ENCODE measurements at regions not wholly inside any gene's neighbourhood (a gene's known extent, or its start where the extent isn't known, plus 50 kb on each side); places are given as distances from the start of the nearest gene placed in this dataset.
"Not testable (repeated sequence)": the region's sequence is repeated elsewhere in the genome, so short reads cannot be mapped to it uniquely, and the experiment has no call there.

DNA sequence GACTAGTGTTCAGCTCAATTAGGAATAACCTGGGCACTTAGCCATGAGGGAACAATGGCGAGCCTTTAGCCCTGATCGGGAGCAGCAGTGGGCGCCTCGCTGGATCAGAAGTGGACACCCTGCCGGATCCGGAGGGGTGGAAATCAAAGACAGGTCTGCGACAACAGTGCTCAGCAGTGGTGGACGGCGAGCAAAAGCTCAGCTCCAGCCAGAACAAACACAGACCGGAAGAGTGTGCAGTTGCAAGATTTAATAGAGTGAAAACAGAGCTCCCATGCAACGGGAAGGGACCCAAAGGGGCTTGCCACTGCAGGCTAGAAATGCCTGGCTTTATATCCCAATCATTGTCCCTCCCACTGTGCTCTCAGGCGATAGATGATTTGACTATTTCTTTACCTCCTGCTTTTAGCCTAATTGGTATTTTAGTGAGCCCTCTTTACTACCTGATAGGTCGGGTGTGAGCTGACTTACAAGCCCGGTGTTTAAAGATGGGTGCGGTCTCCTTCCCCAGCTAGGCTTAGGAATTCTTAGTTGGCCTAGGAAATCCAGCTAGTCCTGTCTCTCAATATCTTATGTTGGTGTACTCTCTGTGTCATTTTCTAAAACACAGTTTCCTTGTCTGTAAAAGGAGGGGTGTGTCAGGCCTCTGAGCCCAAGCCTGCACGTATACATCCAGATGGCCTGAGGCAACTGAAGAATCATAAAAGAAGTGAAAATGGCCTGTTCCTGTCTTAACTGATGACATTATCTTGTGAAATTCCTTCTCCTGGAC is 1258.8 kb upstream of the TENM4 start:
- peak in 4 of 10 donors; percentile 8 to 72 (median 25) for DNase-seq

DNA sequence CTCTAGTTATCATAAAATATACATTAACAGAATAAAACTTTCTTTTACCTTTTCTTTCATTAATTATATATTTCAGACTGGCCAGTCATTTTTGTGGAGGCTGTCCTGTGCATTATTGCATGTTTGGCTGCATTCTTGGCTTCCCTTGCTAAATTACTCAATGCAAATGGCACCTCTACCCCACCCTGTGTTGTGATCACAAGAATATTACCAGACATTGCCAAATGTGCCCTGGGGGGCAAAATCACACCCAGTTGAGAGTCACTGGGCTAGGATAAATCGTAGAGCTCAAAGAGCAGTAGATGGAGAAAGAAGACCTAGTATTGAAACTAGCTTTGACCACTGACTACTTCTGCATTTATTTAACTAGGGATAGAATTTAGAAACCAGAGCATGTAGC is 1257.8 kb upstream of the TENM4 start:
- intact Hi-C loops (cut with DNase I) = no loop called here
- DNase-seq = no peak

More for the DNA sequence above, 1258.8 kb upstream of the TENM4 start:
- intact Hi-C loops (cut with DNase I) = not testable (repeated sequence)

DNA sequence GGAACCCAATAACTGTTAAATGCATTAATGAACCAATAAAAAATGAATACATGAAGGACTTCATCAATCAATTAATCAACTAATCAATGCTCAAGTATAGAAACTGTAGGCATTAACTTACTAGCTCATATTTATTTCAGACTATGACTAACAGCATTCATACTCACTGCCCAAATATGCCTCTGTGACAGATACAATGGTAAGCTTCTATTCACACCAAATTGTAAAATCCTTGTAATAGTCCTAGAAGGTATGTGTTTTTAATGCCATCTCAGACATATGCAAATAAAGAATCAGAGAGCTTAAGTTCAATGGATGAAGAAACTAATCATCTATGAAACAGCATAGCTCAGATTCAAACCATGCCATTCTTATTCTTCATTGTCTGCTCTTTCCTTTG is 1253.6 kb upstream of the TENM4 start:
- no peak for DNase-seq
- intact Hi-C loops (cut with DNase I) = no loop called here

DNA sequence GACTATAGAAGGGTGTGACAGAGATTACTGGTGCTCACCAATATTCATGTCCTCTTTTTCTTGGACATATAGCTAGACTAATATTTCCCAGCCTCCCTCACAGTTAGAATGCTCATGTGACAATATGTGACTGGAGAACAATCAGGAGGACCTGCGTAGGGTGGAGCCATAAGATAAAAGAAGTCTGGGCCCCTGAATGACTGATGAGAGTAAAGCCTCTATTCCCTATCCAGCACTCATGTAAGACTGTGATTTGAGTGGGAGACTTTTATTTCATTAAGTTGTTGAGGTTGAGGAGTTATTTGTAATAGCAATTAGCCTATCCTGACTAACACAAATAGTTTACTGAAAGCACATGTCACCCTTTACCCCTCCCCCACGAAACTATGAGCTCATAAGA is 1247.1 kb upstream of the TENM4 start:
- no peak for DNase-seq
- intact Hi-C loops (cut with DNase I) = no loop called here

DNA sequence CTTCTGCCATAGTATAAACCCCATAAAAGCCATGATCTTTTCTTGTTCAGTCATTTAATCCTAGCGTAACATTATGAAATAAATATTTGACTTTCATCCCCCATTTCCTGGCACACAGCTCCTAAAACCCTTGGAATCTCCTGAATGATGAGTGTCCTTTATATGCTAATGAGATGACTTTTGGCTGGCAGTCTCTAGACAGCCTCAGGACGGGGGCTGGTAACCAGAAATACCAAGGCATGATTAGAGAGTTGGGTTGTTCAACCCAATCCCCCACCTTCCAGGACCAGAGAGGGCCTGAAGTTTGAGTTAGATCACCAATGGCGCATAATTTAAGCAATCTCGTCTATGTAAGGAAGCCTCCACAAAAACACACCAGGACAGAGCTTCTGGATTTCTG is 1246.1 kb upstream of the TENM4 start:
- intact Hi-C loops (cut with DNase I) = no loop called here
- no peak for DNase-seq

DNA sequence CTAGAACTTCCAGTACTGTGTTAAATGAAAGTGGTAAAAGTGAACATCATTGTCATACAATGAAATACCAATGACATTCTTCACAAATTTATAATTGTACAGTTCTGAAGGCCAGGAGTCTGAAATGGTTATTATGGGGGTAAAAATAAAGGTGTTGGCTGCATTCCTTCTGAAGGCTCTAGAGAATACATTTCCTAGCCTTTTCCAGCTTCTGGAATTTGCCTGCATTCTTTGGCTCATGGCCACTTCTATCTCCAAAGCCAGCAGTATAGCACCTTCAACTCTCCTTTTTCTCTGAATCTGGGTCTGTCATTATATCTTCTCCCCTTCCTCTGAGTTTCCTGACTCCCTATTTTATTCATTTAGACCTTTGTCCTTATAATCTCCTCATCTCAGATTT is 1232.7 kb upstream of the TENM4 start:
- intact Hi-C loops (cut with DNase I) = no loop called here
- no peak for DNase-seq

DNA sequence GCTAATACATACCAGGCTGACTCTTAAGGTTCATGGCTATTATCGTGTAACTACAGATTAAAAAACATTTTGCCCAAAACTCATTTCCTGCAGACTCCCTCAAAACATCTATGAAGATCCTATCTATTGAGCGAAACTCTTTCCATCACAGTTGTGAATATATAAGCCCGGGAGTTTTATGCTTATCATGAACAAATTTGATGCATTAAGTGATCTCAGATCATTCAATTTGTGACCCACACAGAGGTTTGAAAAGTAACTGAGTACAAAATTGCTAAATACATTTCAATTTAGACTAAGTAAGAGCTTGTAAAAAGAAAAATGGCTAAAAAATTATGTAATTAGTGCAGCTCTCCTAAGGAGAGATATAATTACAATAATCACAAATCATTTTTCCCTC is 1228.8 kb upstream of the TENM4 start:
- intact Hi-C loops (cut with DNase I) = no loop called here
- no peak for DNase-seq

DNA sequence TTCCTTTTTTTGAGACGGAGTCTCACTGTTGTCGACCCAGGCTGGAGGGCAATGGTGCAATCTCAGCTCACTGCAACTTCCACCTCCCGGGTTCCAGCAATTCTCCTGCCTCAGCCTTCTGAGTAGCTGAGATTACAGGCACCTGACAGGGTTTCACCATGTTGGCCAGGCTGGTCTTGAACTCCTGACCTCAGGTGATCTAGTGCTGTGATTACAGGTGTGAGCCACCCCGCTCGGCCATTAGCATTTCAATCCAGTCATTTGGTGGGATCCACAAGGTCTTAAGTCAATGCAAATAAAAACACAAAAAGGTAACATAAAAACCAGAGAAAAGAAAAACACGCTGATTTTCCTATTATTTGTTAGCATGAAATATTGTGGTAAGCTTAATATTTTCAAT is 1227.2 kb upstream of the TENM4 start:
- intact Hi-C loops (cut with DNase I) = no loop called here

DNA sequence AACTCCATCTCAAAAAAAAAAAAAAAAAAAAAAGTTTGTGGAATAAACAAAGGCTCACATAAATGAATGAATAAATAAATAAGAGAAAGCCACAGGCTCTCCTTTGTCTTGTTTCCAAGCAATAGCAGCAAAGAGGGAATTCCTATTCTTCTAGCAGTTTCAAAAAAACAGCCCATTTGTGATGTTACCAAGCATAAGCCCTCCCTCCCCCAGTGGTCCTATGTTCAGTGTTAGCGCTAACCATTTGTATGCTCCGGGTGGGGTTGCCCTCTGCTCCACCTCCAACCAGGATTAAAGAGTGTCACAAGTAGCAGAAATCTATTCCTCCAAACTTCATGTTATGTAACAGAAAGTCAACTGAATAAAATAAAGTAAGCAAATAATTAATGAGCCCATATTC is 1215.0 kb upstream of the TENM4 start:
- intact Hi-C loops (cut with DNase I) = no loop called here
- no peak for DNase-seq

More for the DNA sequence above, 1227.2 kb upstream of the TENM4 start:
- no peak for DNase-seq

DNA sequence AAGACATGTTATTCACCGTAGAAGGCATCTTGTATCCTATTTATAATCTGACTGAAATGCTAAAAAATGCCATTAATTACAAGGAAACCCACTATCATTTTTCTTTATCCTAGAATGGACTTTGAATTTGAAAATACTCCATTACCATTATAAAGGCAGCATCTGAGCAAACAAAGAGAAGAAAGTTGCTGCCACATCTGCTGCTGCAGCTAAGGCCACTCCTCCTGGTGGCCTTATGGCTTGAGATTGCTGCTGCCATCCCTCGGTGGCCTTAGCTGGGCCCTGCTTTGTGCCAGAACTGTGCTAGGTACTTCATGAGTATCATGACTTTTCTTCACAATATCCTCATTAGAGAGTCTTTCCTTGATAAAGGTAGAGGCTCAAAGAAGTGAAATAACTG is 1210.1 kb upstream of the TENM4 start:
- no peak for DNase-seq
- intact Hi-C loops (cut with DNase I) = no loop called here

DNA sequence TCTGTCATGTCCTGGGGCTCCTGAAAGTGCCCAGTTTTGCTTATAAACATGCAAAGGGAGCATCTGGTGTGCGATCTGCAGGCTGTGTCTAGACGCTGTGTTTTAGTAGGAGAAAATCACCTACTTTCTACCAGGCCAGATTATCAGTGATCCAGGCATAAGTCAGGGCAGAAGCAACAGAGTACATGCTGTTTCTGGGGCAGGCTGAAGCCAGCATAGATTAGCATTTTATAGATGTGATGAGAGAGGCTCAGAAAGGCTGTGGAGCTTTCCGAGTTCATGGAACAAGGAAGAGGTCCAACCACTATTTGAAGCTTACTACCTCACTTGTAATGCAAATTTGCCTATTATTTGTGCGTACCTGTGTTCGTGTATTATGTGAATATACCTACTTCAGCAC is 1208.4 kb upstream of the TENM4 start:
- DNase-seq = no peak
- intact Hi-C loops (cut with DNase I) = no loop called here

DNA sequence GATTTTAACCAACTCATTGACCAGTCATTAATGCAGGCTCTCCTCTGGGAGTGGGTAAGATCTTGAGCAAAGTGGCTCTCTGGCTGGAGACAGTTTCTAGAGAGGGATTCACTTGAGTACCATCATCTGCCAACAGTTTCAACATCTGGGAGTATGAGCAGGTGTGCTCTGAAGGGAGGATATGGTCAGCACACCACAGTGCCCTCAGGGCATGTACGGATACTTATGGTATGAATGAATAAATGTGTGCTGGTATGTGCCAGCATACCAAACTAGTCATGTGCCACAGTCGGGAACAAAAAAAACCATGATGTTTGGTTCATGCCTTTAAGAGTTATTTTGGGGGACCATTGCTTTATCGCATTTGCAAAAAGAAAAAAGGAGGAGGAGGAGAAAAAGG is 1197.5 kb upstream of the TENM4 start:
- no peak for DNase-seq
- intact Hi-C loops (cut with DNase I) = no loop called here

DNA sequence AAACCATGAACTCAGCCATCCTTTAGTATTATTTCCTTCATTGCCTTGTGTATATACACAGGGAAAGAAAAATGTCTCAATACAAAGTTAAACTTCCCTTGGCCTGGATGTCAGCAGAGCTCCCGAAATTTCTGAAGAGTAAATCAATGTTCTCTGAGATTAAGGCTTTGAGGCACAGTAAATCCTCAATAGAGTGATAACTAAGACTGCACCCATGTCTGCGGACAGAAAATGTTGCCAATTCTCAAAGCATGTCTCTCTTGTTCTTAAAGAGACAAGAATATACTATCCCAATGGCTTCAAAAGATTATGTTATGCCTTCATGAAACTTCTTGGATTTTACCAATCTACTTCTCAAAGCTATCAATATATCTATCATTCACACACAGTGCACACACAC is 1196.7 kb upstream of the TENM4 start:
- intact Hi-C loops (cut with DNase I) = no loop called here
- DNase-seq = no peak

DNA sequence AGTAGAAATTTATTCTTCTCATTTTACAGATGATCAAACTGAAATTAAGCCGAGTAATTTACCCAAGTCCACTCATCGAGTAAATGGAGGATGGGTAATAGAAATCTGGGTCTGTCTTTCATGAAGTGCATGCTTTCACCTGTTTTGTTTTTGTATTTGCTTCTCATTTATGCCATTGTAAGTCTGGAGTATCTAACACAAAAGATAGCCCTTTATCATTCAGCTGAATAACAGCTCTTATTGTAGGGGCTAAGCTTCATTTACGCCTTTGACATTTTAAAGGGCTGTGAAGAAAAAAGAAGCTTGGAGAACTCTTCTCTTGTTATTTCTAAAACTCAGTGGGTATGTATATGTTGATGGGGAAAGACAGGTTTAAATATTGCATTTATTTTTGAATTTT is 1196.2 kb upstream of the TENM4 start:
- intact Hi-C loops (cut with DNase I) = no loop called here
- DNase-seq = no peak

DNA sequence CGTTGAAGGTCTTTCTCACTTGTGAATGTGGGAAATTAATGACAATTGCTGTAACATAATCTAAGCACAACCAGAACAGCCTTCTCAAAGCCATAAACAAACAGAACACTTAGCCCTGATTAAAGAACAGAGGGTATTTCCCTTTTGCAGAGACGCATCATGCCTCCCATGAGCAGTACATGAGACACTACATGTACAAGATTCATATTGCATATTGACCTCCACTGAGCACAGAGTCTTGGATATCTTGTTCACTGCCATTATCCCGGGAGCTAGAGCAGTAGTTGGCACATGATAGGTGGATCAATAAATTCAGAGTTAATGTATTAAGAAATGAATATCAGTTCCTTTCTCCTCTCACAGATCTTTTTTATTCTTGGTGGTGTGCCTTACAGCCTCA is 1194.3 kb upstream of the TENM4 start:
- no peak for DNase-seq
- intact Hi-C loops (cut with DNase I) = no loop called here

DNA sequence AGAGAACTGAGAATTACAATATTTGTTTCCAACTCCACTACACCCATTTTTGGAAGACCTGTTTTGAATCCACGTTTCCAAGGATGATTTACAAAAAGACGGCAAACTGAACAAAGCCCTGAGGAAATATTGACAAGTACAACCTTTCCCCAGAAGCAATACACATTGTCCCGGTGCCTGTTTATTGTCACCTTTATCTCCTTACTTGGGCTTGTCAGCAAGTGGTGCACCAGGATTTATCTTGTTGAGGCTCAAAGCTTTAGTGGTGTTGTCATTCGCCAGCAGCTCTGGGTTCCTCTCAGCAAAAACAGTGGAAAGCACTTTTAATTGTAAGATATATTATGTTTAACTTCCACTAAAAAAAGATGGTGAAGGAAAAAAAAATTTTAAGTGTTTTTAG is 1191.9 kb upstream of the TENM4 start:
- DNase-seq = no peak
- intact Hi-C loops (cut with DNase I) = no loop called here

DNA sequence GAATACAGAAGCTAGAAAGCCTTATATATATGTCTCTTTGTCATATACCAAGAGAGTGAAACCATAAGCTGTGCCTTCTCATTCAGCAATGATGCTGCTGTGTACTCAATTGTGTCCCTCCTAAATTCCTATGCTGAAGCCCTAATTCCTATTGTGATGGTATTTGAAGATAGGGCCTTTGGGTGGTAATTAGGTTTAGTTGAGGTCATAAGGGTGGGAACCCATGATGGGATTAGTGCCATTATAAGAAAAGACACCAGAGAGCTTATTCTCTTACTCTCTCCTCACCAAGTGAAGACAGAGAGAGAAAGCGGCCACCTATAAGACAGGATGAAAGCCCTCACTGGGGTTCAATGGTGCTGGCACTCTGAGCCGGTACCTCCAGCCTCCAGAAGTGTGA is 1191.3 kb upstream of the TENM4 start:
- intact Hi-C loops (cut with DNase I) = no loop called here
- DNase-seq = no peak

DNA sequence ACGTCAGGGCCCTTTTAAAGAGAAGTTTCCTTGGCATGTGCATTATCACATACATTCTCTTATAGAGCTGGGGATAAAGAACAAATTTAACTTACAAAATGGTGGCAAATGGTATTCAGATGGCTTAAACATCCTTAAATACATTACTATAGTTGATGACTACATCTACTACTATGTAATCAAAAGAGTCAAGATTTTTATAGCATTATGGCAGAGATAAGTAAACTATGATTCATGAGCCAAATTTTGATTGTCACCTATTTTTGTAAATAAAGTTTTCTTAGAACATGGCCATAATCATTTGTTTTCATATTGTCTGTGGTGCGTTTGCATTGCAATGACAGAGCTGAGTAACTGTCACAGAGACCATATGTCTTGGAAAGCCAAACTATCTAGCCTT is 1188.6 kb upstream of the TENM4 start:
- intact Hi-C loops (cut with DNase I) = no loop called here
- no peak for DNase-seq

DNA sequence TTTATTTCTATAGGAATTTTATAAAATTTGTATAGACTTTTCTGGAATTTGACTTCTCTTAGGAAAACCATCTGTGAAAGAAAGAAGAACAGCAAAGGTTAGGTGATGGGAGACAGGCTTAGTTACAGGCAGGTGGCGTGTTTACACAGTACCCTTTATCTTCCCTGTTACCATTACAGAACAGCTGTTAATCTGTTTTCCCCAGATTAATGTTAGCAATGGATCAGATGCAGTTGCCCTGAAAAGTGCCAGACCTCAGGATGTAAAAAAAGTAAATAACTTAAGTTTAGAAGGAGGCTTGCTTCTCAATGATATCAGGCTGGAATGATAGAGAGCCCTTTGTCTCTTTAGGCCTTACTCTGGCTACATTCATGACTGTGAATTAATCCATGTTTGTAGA is 1186.5 kb upstream of the TENM4 start:
- DNase-seq = no peak
- intact Hi-C loops (cut with DNase I) = no loop called here

DNA sequence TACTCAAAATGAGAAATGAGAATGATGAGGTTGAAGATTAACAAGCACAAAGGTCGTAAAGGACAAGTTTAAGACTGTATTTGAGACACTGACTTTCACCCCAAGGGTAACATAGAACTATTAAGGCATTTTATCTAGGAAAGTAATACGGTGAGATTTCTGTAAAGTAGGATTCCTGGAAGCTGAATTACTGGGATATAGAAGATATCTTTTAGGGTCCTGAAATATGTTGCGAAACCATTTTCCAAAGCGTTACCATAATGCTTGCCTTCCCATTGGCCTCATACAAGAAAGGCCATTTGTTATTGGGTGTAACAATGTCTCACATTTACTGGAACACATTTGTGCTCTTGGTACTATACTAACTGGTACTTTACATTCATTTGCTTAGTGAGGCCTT is 1185.9 kb upstream of the TENM4 start:
- no peak for DNase-seq
- intact Hi-C loops (cut with DNase I) = no loop called here

DNA sequence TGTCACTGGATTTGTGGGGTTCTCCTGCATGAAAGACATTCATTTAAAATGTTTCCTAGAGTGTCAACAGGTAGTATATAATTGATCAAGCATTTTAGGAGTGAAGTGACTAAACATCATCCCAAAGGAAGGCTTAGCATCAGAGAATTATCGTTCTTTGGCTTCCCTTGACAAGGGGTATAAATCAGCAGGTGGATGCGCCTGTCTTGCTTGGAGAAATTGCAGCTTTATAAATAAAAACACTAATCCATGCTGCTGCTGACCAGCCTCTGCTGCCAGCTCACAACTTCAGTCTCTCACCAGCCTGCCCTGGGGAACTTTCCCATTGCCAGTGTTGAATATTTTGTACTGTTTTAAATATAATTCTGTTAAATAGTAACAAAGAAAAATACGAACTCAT is 1184.7 kb upstream of the TENM4 start:
- intact Hi-C loops (cut with DNase I) = no loop called here
- DNase-seq = peak in 1 of 10 donors; percentile 12

DNA sequence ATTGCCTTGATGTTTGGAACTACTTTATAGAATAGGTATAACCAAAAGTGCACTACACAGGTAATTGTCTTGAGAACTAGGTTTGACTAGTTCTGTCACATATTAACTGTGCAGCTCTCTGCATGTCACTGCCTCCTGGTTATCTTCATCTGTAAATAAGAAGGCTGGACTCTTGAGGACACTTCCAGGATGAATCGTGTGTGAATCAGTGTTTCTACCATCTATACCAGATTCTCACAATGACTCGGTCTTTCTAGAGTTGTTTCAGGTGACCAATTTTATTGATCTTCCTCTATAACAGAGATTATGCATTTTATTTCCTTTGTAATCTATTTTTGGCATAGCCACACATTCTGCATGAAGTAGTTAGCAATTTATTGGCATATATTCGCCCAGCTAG is 1181.0 kb upstream of the TENM4 start:
- intact Hi-C loops (cut with DNase I) = no loop called here

DNA sequence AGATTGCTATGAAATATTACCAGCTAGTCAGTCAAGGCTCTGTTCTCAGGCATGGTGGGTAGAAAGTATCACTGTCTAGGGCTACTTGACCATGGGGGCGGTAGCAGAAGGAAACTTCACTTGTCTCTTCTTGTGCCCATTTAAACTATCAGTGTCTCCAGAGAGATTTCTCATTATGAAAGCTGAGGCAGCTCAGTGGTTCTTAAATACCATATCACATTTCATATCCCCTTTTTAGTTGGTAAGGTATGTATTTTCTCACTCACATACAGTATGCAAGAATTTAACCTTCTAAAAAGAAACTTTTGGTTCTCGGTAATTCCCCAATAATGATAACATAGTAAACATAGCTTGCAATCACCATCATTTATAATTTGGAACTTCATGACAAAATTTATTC is 1180.0 kb upstream of the TENM4 start:
- intact Hi-C loops (cut with DNase I) = no loop called here
- DNase-seq = no peak

More for the DNA sequence above, 1181.0 kb upstream of the TENM4 start:
- no peak for DNase-seq
